GM23338 (cell line): ENCODE measurements at regions not wholly inside any gene's neighbourhood (a gene's known extent, or its start where the extent isn't known, plus 50 kb on each side); places are given as distances from the start of the nearest gene placed in this dataset.

Experiments used
- ATAC-seq: fragments of 200-7000 bp; cut with Tn5 transposase; 3 replicates; pipeline ENCODE4 v1.9.1; 2020
- DNase-seq: peaks from one replicate; pipeline ENCODE4 v3.0.0-alpha.2; 2015; ENCODE audit warnings: low spot score
- H2AFZ ChIP-seq: fragments of 200-600 bp; sonication (generic); 2 replicates; pipeline ENCODE4 v1.8.0; 2016; ENCODE audit warnings: antibody characterized with exemption, mild to moderate bottlenecking, moderate library complexity
- H3F3A ChIP-seq: fragments of 200-600 bp; sonication (generic); replicated peaks from 2 replicates; pipeline ENCODE4 v1.8.0; 2017; ENCODE audit warnings: antibody characterized with exemption, mixed run types, low read depth
- H3K27ac ChIP-seq: fragments of 200-600 bp; sonication (generic); 2 replicates; pipeline ENCODE4 v1.6.1; 2016; ENCODE audit warnings: low read depth
- H3K27me3 ChIP-seq: fragments of 200-600 bp; sonication (generic); 2 replicates; pipeline ENCODE4 v1.8.0; 2016; ENCODE audit warnings: mild to moderate bottlenecking, mixed run types, moderate library complexity; ENCODE audit not compliant: insufficient read depth
- H3K36me3 ChIP-seq: fragments of 200-600 bp; sonication (generic); 2 replicates; pipeline ENCODE4 v1.8.0; 2016; ENCODE audit warnings: mild to moderate bottlenecking; ENCODE audit not compliant: insufficient read depth
- H3K4me1 ChIP-seq: fragments of 200-600 bp; sonication (generic); 2 replicates; pipeline ENCODE4 v1.8.0; 2016; ENCODE audit warnings: mild to moderate bottlenecking, moderate library complexity; ENCODE audit not compliant: insufficient read depth
- H3K4me2 ChIP-seq: fragments of 200-600 bp; sonication (generic); 2 replicates; pipeline ENCODE4 v1.7.1; 2017; ENCODE audit warnings: mixed run types
- H3K4me3 ChIP-seq: fragments of 200-600 bp; sonication (generic); 2 replicates; pipeline ENCODE4 v1.6.1; 2016; ENCODE audit warnings: mixed run types
- H3K79me2 ChIP-seq: fragments of 200-600 bp; sonication (generic); replicated peaks from 2 replicates; pipeline ENCODE4 v1.8.0; 2017; ENCODE audit warnings: mild to moderate bottlenecking; ENCODE audit not compliant: insufficient read depth
- H3K9me2 ChIP-seq: fragments of 200-600 bp; sonication (generic); 2 replicates; pipeline ENCODE4 v1.8.0; 2017; ENCODE audit not compliant: insufficient read depth
- H4K20me1 ChIP-seq: fragments of 200-600 bp; sonication (generic); replicated peaks from 2 replicates; pipeline ENCODE4 v1.8.0; 2017; ENCODE audit warnings: mild to moderate bottlenecking; ENCODE audit not compliant: insufficient read depth
- H3K27ac Mint-ChIP-seq: 2 replicates; pipeline ENCODE4 v1.8.0; 2020; ENCODE audit warnings: inconsistent platforms, mild to moderate bottlenecking, moderate library complexity, mixed read lengths
- H3K27me3 Mint-ChIP-seq: 3 replicates; pipeline ENCODE4 v1.8.0; 2022; ENCODE audit warnings: low read depth, mild to moderate bottlenecking, moderate library complexity, mixed read lengths, inconsistent platforms; ENCODE audit not compliant: insufficient read depth, poor library complexity
- H3K36me3 Mint-ChIP-seq: 3 replicates; pipeline ENCODE4 v1.8.0; 2021; ENCODE audit warnings: low read depth, mild to moderate bottlenecking, inconsistent platforms, moderate library complexity, mixed read lengths
- H3K4me1 Mint-ChIP-seq: 3 replicates; pipeline ENCODE4 v1.8.0; 2020; ENCODE audit warnings: mild to moderate bottlenecking, inconsistent platforms, mixed read lengths
- H3K4me3 Mint-ChIP-seq: 3 replicates; pipeline ENCODE4 v1.8.0; 2021; ENCODE audit warnings: moderate library complexity, mild to moderate bottlenecking, inconsistent platforms, mixed read lengths
- H3K9me3 Mint-ChIP-seq: 3 replicates; pipeline ENCODE4 v1.8.0; 2020; ENCODE audit warnings: moderate library complexity, mild to moderate bottlenecking, inconsistent platforms, mixed read lengths
- CREB1 ChIP-seq: fragments of 250-450 bp; sonication (Bioruptor Pico); IDR thresholded peaks from 2 replicates; pipeline ENCODE4 v1.5.0; 2020; ENCODE audit warnings: low read depth, mild to moderate bottlenecking, moderate library complexity
- CTCF ChIP-seq, 2 experiments: fragments of 200-600 bp in 1 of 2; sonication (generic) in 1 of 2; conservative IDR thresholded peaks; 2 replicates each; pipeline versions ENCODE4 v1.5.1 to v1.6.1; 2016 to 2017; ENCODE audit warnings: antibody characterized with exemption in 2 of 2, low read depth in 2 of 2, mild to moderate bottlenecking in 2 of 2, moderate library complexity in 1 of 2
- EZH2phosphoT487 ChIP-seq: fragments of 200-600 bp; sonication (generic); IDR thresholded peaks from one replicate; pipeline ENCODE4 v1.8.1; 2018; ENCODE audit warnings: antibody characterized with exemption; ENCODE audit not compliant: unreplicated experiment
- JUNB ChIP-seq: IDR thresholded peaks from one replicate; pipeline ENCODE4 v1.6.1; 2016; ENCODE audit warnings: antibody characterized with exemption; ENCODE audit not compliant: unreplicated experiment
- POLR2AphosphoS5 ChIP-seq: IDR thresholded peaks from 2 replicates; pipeline ENCODE4 v1.6.1; 2016; ENCODE audit warnings: antibody characterized with exemption, low read depth
- STAT1 ChIP-seq: IDR thresholded peaks from one replicate; pipeline ENCODE4 v1.6.1; 2016; ENCODE audit warnings: antibody characterized with exemption; ENCODE audit not compliant: unreplicated experiment
- ZNF114 ChIP-seq: fragments of 250-450 bp; sonication (Bioruptor Pico); IDR thresholded peaks from 2 replicates; pipeline ENCODE4 v1.5.0; 2020; ENCODE audit warnings: mild to moderate bottlenecking, moderate library complexity
- ZNF462 ChIP-seq: fragments of 250-450 bp; sonication (Bioruptor Pico); IDR thresholded peaks from 2 replicates; pipeline ENCODE4 v1.5.0; 2020; ENCODE audit warnings: mild to moderate bottlenecking, moderate library complexity

GRCh38 chr18:56256659-56257058 lies 381.7 kb downstream of the TXNL1 start:
- no peak for ATAC-seq
- Histone ChIP-seq H4K20me1 (no peaks in the 10 kb centered on the region), H3F3A (no peaks in the 10 kb centered on the region), H3K4me2 (no peak overlapping the region), H3K4me1 (no peaks in the 10 kb centered on the region), H3K9me2 (peaks cover 5% of the 10 kb centered on the region), H2AFZ (no peak overlapping the region; the same call in 1 of the 2 replicates), H3K36me3 (no peaks in the 10 kb centered on the region), H3K4me3 (no peak overlapping the region), H3K27me3 (no peaks in the 10 kb centered on the region), H3K79me2 (no peaks in the 10 kb centered on the region), H3K27ac (no peak overlapping the region)
- no peak overlapping the region for H3K4me3 Mint-ChIP-seq
- H3K4me1 Mint-ChIP-seq, result peaks cover 3% of the 10 kb centered on the region; the same call in 2 of the 3 replicates
- no peak for DNase-seq
- no peak overlapping the region for H3K27ac Mint-ChIP-seq
- no peak for TF ChIP-seq EZH2phosphoT487
- TF ChIP-seq CREB1 (CRISPR knock-in tag), result no peak
- H3K9me3 Mint-ChIP-seq, result no peaks in the 10 kb centered on the region
- H3K36me3 Mint-ChIP-seq, result no peaks in the 10 kb centered on the region; the same call in 2 of the 3 replicates
- no peaks in the 10 kb centered on the region for H3K27me3 Mint-ChIP-seq

GRCh38 chr18:56255381-56255780 lies 383.0 kb downstream of the TXNL1 start:
- no peaks in the 10 kb centered on the region for H4K20me1 ChIP-seq
- TF ChIP-seq JUNB (no peak), POLR2AphosphoS5 (no peak), STAT1 (no peak), ZNF114 (CRISPR knock-in tag) (no peak), CTCF (conservative IDR thresholded peaks at IDR 0.05; ENCODE audit: low read depth in 2 of 2) (no peak), EZH2phosphoT487 (no peak), CREB1 (CRISPR knock-in tag) (no peak), ZNF462 (CRISPR knock-in tag) (no peak)
- H3K4me1 ChIP-seq, result no peaks in the 10 kb centered on the region
- H2AFZ ChIP-seq, result no peak overlapping the region
- DNase-seq (no peak), ATAC-seq (no peak)
- H3K4me1 Mint-ChIP-seq, result peaks cover 3% of the 10 kb centered on the region; the same call in 2 of the 3 replicates
- H3K4me3 ChIP-seq, result no peak overlapping the region
- no peaks in the 10 kb centered on the region for H3K79me2 ChIP-seq
- no peaks in the 10 kb centered on the region for H3F3A ChIP-seq
- peaks cover 5% of the 10 kb centered on the region for H3K9me2 ChIP-seq
- no peaks in the 10 kb centered on the region for H3K27me3 Mint-ChIP-seq
- no peak overlapping the region for H3K4me3 Mint-ChIP-seq
- no peaks in the 10 kb centered on the region for H3K36me3 ChIP-seq
- no peak overlapping the region for H3K4me2 ChIP-seq
- no peaks in the 10 kb centered on the region for H3K9me3 Mint-ChIP-seq
- H3K27ac Mint-ChIP-seq, result no peak overlapping the region
- H3K27ac ChIP-seq, result no peak overlapping the region
- H3K36me3 Mint-ChIP-seq, result no peaks in the 10 kb centered on the region; the same call in 2 of the 3 replicates
- H3K27me3 ChIP-seq, result no peaks in the 10 kb centered on the region
